HCT116 (cell line): ENCODE measurements at regions not wholly inside any gene's neighbourhood (a gene's known extent, or its start where the extent isn't known, plus 50 kb on each side); places are given as distances from the start of the nearest gene placed in this dataset.

Source experiments
- ATAC-seq: fragments of 200-7000 bp; cut with Tn5 transposase; 2 replicates; pipeline ENCODE4 v1.9.1; 2020; ENCODE audit warnings: mild to moderate bottlenecking, moderate library complexity
- BruUV-seq: library from RNA; stranded (reverse); fragments of 400-500 nt; replicated peaks from 2 replicates; lab custom pipeline; 2021; lab: Mats Ljungman, UMichigan
- CTCF ChIA-PET: fragments of 300-600 bp; sonication (Branson Sonifier 250); formaldehyde crosslinking; loops from one replicate; lab custom pipeline; 2021; ENCODE audit warnings: antibody characterized with exemption; lab: Charles Lee
- POLR2A ChIA-PET: fragments of 300-600, 350-600 bp; sonication (Branson Sonifier 250); formaldehyde crosslinking; loops from one replicate; lab custom pipeline; 2021; ENCODE audit warnings: antibody characterized with exemption; lab: Charles Lee
- RAD21 ChIA-PET, 2 experiments: fragments of 300-600 bp; sonication (Branson Sonifier 250); formaldehyde crosslinking; loops; one replicate each; lab custom pipeline; 2023; ENCODE audit warnings: low total read pairs in 2 of 2; ENCODE audit not compliant: uncharacterized antibody in 2 of 2, unreplicated experiment in 2 of 2, low non-redundant PET in 1 of 2; lab: Charles Lee
- DNase-seq: peaks from one replicate; pipeline ENCODE4 v3.0.0-alpha.2; 2010; ENCODE audit warnings: low read depth, low spot score
- H2AFZ ChIP-seq: fragments of 200-600 bp; shearing (Covaris generic), sonication (generic); 2 replicates; pipeline ENCODE4 v1.6.1; 2017; ENCODE audit warnings: low read depth, mixed run types, mixed read lengths, antibody characterized with exemption, low read length; ENCODE audit not compliant: poor library complexity, severe bottlenecking
- H3K27ac ChIP-seq: 2 replicates; pipeline ENCODE4 v1.5.1; 2012; ENCODE audit warnings: low read depth, low read length
- H3K27me3 ChIP-seq: fragments of 200-600 bp; sonication (generic); 2 replicates; pipeline ENCODE4 v1.6.1; 2016; ENCODE audit warnings: mixed run types, low read length, mixed read lengths; ENCODE audit not compliant: insufficient read depth
- H3K36me3 ChIP-seq, 2 experiments: fragments of 200-500 bp in 1 of 2; fragments of 200-600 bp in 1 of 2; sonication (Bioruptor generic) in 1 of 2; sonication (generic) in 1 of 2; 2 replicates each; pipeline versions ENCODE4 v1.5.1 to v1.6.1; 2014 to 2016; ENCODE audit warnings: low read length in 2 of 2, inconsistent platforms in 1 of 2, mixed read lengths in 1 of 2, mixed run types in 1 of 2; ENCODE audit not compliant: insufficient read depth in 2 of 2, control insufficient read depth in 1 of 2
- H3K4me1 ChIP-seq, 2 experiments: fragments of 200-600 bp in 1 of 2; sonication (generic) in 1 of 2; 2 replicates each; pipeline versions ENCODE4 v1.5.1 to v1.6.1; 2012 to 2017; ENCODE audit warnings: low read length in 2 of 2, inconsistent platforms in 1 of 2, mild to moderate bottlenecking in 1 of 2, mixed read lengths in 1 of 2, mixed run types in 1 of 2, moderate library complexity in 1 of 2; ENCODE audit not compliant: insufficient read depth in 2 of 2, control insufficient read depth in 1 of 2
- H3K4me2 ChIP-seq: fragments of 200-600 bp; sonication (generic); 2 replicates; pipeline ENCODE4 v1.6.1; 2017; ENCODE audit warnings: mixed run types, low read length, mixed read lengths
- H3K4me3 ChIP-seq, 2 experiments: fragments of 200-600 bp in 1 of 2; sonication (generic) in 1 of 2; replicated peaks in 1 of 2; 2 replicates each; pipeline ENCODE4 v1.5.1; 2011 to 2016; ENCODE audit warnings: low read length in 2 of 2, control low read depth in 1 of 2, low read depth in 1 of 2, mild to moderate bottlenecking in 1 of 2, mixed read lengths in 1 of 2, mixed run types in 1 of 2
- H3K79me2 ChIP-seq: fragments of 200-600 bp; sonication (generic); 2 replicates; pipeline ENCODE4 v1.6.1; 2017; ENCODE audit warnings: mild to moderate bottlenecking, mixed run types, low read length, moderate library complexity, mixed read lengths; ENCODE audit not compliant: insufficient read depth
- H3K9ac ChIP-seq: fragments of 200-600 bp; sonication (generic); 2 replicates; pipeline ENCODE4 v1.6.1; 2016; ENCODE audit warnings: low read length, mixed read lengths
- H3K9me2 ChIP-seq: fragments of 200-600 bp; sonication (generic), shearing (Covaris generic); 2 replicates; pipeline ENCODE4 v1.6.1; 2017; ENCODE audit warnings: mixed run types, mild to moderate bottlenecking, moderate library complexity; ENCODE audit not compliant: insufficient read depth
- H3K9me3 ChIP-seq, 2 experiments: fragments of 200-500 bp in 1 of 2; fragments of 200-600 bp in 1 of 2; sonication (Bioruptor generic) in 1 of 2; sonication (generic) in 1 of 2; 2 replicates each; pipeline ENCODE4 v1.6.1; 2014 to 2017; ENCODE audit warnings: low read length in 2 of 2, mixed read lengths in 2 of 2, inconsistent platforms in 1 of 2, low read depth in 1 of 2, mild to moderate bottlenecking in 1 of 2, mixed run types in 1 of 2, moderate library complexity in 1 of 2; ENCODE audit not compliant: control insufficient read depth in 1 of 2, insufficient read depth in 1 of 2
- H4K20me1 ChIP-seq: fragments of 200-600 bp; sonication (generic), shearing (Covaris generic); 2 replicates; pipeline ENCODE4 v1.6.1; 2017; ENCODE audit warnings: mixed run types, mild to moderate bottlenecking, moderate library complexity; ENCODE audit not compliant: insufficient read depth
- EZH2 ChIP-seq: fragments of 200-600 bp; sonication (generic); IDR thresholded peaks from 2 replicates; pipeline ENCODE4 v1.6.1; 2017; ENCODE audit warnings: antibody characterized with exemption, mixed run types
- JUND ChIP-seq: IDR thresholded peaks from 2 replicates; pipeline ENCODE4 v1.6.1; 2012
- TCF7L2 ChIP-seq: IDR thresholded peaks from 2 replicates; pipeline ENCODE4 v1.7.0; 2011; ENCODE audit warnings: borderline replicate concordance, inconsistent platforms; ENCODE audit not compliant: insufficient read depth, insufficient read length; ENCODE audit errors: extremely low read depth
- intact Hi-C: fragments of 100-400 bp; cut with micrococcal nuclease; formaldehyde crosslinking; loops from 2 replicates; pipeline ENCODE4 v1.10.0; 2022
- TF ChIP-seq, protein P1 (sequence below): IDR thresholded peaks from 2 replicates; pipeline ENCODE4 v1.6.1; 2012; ENCODE audit warnings: low read depth
- TF ChIP-seq, protein P2 (sequence below): IDR thresholded peaks from 2 replicates; pipeline ENCODE4 v1.6.1; 2012
- TF ChIP-seq, protein P3 (sequence below): IDR thresholded peaks from 2 replicates; pipeline ENCODE4 v1.6.1; 2011; ENCODE audit warnings: mild to moderate bottlenecking, low read length, moderate library complexity; ENCODE audit not compliant: insufficient replicate concordance; ENCODE audit errors: extremely low read depth

DNA sequence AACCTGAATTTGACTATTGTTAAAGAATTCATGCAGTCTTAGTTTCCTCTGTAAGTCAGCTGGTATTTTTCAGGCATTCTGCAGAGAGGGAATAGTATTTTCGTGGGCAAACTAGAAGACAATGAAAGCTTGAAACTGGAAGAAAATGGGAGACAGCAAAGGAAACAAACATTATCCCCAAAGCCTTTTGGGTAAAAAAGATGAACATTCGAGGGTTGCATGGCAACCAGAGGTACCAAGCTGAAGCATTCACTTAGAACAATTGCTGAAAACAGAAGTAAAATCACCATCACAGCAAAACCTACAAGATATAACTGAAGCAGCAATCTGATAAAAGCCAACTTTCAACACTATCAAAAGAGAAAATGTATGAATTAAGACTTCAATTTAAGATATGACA lies 233.7 kb downstream of the SCG2 start (continued):
- TF ChIP-seq, protein P1, sequence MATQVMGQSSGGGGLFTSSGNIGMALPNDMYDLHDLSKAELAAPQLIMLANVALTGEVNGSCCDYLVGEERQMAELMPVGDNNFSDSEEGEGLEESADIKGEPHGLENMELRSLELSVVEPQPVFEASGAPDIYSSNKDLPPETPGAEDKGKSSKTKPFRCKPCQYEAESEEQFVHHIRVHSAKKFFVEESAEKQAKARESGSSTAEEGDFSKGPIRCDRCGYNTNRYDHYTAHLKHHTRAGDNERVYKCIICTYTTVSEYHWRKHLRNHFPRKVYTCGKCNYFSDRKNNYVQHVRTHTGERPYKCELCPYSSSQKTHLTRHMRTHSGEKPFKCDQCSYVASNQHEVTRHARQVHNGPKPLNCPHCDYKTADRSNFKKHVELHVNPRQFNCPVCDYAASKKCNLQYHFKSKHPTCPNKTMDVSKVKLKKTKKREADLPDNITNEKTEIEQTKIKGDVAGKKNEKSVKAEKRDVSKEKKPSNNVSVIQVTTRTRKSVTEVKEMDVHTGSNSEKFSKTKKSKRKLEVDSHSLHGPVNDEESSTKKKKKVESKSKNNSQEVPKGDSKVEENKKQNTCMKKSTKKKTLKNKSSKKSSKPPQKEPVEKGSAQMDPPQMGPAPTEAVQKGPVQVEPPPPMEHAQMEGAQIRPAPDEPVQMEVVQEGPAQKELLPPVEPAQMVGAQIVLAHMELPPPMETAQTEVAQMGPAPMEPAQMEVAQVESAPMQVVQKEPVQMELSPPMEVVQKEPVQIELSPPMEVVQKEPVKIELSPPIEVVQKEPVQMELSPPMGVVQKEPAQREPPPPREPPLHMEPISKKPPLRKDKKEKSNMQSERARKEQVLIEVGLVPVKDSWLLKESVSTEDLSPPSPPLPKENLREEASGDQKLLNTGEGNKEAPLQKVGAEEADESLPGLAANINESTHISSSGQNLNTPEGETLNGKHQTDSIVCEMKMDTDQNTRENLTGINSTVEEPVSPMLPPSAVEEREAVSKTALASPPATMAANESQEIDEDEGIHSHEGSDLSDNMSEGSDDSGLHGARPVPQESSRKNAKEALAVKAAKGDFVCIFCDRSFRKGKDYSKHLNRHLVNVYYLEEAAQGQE, result no peak
- TF ChIP-seq, protein P2, sequence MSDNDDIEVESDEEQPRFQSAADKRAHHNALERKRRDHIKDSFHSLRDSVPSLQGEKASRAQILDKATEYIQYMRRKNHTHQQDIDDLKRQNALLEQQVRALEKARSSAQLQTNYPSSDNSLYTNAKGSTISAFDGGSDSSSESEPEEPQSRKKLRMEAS, result no peak
- TF ChIP-seq EZH2 (no peak), TCF7L2 (no peak)
- TF ChIP-seq, protein P3, sequence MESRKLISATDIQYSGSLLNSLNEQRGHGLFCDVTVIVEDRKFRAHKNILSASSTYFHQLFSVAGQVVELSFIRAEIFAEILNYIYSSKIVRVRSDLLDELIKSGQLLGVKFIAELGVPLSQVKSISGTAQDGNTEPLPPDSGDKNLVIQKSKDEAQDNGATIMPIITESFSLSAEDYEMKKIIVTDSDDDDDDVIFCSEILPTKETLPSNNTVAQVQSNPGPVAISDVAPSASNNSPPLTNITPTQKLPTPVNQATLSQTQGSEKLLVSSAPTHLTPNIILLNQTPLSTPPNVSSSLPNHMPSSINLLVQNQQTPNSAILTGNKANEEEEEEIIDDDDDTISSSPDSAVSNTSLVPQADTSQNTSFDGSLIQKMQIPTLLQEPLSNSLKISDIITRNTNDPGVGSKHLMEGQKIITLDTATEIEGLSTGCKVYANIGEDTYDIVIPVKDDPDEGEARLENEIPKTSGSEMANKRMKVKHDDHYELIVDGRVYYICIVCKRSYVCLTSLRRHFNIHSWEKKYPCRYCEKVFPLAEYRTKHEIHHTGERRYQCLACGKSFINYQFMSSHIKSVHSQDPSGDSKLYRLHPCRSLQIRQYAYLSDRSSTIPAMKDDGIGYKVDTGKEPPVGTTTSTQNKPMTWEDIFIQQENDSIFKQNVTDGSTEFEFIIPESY, result no peak

DNA sequence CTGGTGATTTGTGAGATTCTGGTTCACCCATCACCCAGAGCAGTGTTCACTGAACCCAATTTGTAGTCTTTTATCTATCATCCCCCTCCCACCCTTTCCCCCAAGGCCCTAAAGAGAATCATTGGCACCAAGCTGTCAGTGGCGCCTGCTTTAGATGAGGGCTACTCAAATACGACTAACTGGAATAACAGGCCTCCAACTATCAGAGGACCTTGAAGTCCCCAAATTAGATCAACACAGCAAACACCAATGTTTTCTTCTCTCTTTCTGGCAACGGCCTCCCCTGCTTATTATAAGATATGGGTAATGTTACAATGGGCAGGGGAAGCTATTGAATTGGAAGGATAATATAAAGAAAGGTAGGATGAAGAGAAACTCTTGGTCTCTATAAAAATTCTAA lies 232.3 kb downstream of the SCG2 start:
- TF ChIP-seq JUND, result no peak
- ChIA-PET RAD21 (no interaction called here), POLR2A (interaction anchor here (0.6 kb wide), 1 partner anchor 96 kb away, joined by 3 read pairs; no protein-coding TSS in a partner anchor), CTCF (no interaction called here)
- Histone ChIP-seq H3K27me3 (no peaks in the 10 kb centered on the region), H3K79me2 (no peaks in the 10 kb centered on the region), H4K20me1 (no peaks in the 10 kb centered on the region), H3K9me3 (no peaks in the 10 kb centered on the region), H3K9ac (no peak overlapping the region), H3K9me2 (no peaks in the 10 kb centered on the region), H3K27ac (no peak overlapping the region), H2AFZ (no peak overlapping the region), H3K4me2 (no peak overlapping the region), H3K4me3 (no peak overlapping the region), H3K4me1 (no peaks in the 10 kb centered on the region), H3K36me3 (no peaks in the 10 kb centered on the region)
- no peak for ATAC-seq
- BruUV-seq, result no TSS peak
- intact Hi-C loops, result no loop called here
- DNase-seq, result no peak
